ENCODE measurements at regions not wholly inside any gene's neighbourhood (a gene's known extent, or its start where the extent isn't known, plus 50 kb on each side); places are given as distances from the start of the nearest gene placed in this dataset.

- TF ChIP-seq POLR2A (IDR thresholded peaks at IDR 0.05), result no peak
- no peak for TF ChIP-seq CTCF (IDR thresholded peaks at IDR 0.05)
- no peak for TF ChIP-seq POLR2AphosphoS5 (IDR thresholded peaks at IDR 0.05)
Measured at GRCh38 chr18:34400834-34401233, 176.1 kb upstream of the NOL4 start.

All from breast epithelium (tissue), 3 donors.